Suprapubic skin (tissue), 4 donors: ENCODE measurements at regions not wholly inside any gene's neighbourhood (a gene's known extent, or its start where the extent isn't known, plus 50 kb on each side); places are given as distances from the start of the nearest gene placed in this dataset.

ENCODE experiments used
- DNase-seq, 2 donors: peaks; one replicate each; pipeline ENCODE4 v3.0.0-alpha.2; 2019; ENCODE audit warnings: low spot score in 2 of 2
- H3K27ac ChIP-seq: fragments of 200-600 bp; sonication (generic); one replicate; pipeline ENCODE4 v1.5.1; 2019
- H3K27me3 ChIP-seq: fragments of 200-600 bp; sonication (generic); one replicate; pipeline ENCODE4 v1.5.1; 2019
- H3K36me3 ChIP-seq: fragments of 200-600 bp; sonication (generic); one replicate; pipeline ENCODE4 v1.5.1; 2019
- H3K4me1 ChIP-seq: fragments of 200-600 bp; sonication (generic); one replicate; pipeline ENCODE4 v1.5.1; 2019
- H3K4me3 ChIP-seq: fragments of 200-600 bp; sonication (generic); one replicate; pipeline ENCODE4 v1.5.1; 2019; ENCODE audit warnings: mild to moderate bottlenecking
- H3K9me3 ChIP-seq: fragments of 200-600 bp; sonication (generic); one replicate; pipeline ENCODE4 v1.5.1; 2019
- CTCF ChIP-seq, 2 donors: fragments of 200-600 bp in 1 of 2; fragments of 450-650 bp in 1 of 2; sonication (generic) in 1 of 2; IDR thresholded peaks; one replicate each; pipeline ENCODE4 v1.5.1; 2016 to 2019; ENCODE audit warnings: antibody characterized with exemption in 2 of 2, mild to moderate bottlenecking in 1 of 2, moderate library complexity in 1 of 2
- EP300 ChIP-seq: sonication (generic); formaldehyde crosslinking; IDR thresholded peaks from one replicate; pipeline ENCODE4 v1.6.1; 2017; ENCODE audit warnings: antibody characterized with exemption
- POLR2A ChIP-seq, 2 donors: fragments of 450-650 bp; IDR thresholded peaks; one replicate each; pipeline ENCODE4 v1.6.1; 2017; ENCODE audit warnings: antibody characterized with exemption in 2 of 2, mild to moderate bottlenecking in 2 of 2, moderate library complexity in 2 of 2
- POLR2AphosphoS5 ChIP-seq, 3 donors: sonication (generic); formaldehyde crosslinking; IDR thresholded peaks; one replicate each; pipeline ENCODE4 v1.6.1; 2017; ENCODE audit warnings: antibody characterized with exemption in 3 of 3
- WGBS: methylation state at CpG from one replicate; pipeline ENCODE4 v1.1.5; 2018; 5-methylcytosine and 5-hydroxymethylcytosine counted together

DNA sequence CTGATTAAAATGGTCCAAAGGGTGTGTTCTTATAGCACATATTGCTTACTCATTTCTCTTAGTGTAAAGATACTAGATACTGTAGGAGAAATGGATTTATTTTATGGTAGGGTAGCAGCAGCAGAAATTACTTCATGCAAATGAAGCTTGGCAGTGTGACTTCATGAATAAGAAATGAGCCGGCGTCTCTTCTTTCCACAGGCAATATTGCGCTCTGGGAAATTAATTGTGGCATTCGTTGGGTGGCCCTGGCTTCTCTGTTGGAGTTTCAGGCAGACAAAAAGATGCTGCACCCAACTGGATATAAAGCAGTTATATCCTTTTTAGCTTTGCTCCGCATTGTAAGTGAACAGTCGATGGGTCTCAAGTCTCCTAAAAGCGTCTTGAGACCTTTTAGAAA, 211.0 kb upstream of the NAV2 start:
- Histone ChIP-seq H3K36me3 (no peaks in the 10 kb centered on the region), H3K27me3 (no peaks in the 10 kb centered on the region), H3K4me1 (no peaks in the 10 kb centered on the region), H3K27ac (no peak overlapping the region), H3K9me3 (no peaks in the 10 kb centered on the region), H3K4me3 (no peak overlapping the region)
- DNase-seq, result no peak
- TF ChIP-seq CTCF (IDR thresholded peaks at IDR 0.05), result no peak
- TF ChIP-seq POLR2A (IDR thresholded peaks at IDR 0.05), result no peak
- no peak for TF ChIP-seq EP300
- TF ChIP-seq POLR2AphosphoS5 (IDR thresholded peaks at IDR 0.05), result no peak
- WGBS, result 84% methylated on average over 7 of the region's 7 CpGs

DNA sequence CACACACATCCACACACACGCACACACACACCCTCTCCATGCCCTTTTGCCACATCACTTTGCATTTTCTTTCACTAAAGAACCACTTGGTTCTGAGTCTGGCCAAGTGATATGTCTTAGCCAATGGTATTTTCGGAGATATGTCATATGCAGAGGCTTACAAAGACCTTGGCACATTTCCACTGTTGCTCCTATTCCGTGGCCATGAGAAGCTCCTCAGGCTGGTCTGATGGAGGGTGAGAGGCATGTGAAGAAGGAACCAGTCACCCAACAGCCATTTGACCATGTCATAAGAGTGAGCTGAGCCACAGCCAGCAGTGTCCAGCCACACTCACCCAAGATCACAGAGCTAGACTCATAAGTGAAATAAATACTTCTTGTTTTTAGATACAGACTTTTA, 212.6 kb upstream of the NAV2 start:
- Histone ChIP-seq H3K36me3 (no peaks in the 10 kb centered on the region), H3K4me1 (no peaks in the 10 kb centered on the region), H3K9me3 (no peaks in the 10 kb centered on the region), H3K27ac (no peak overlapping the region), H3K4me3 (no peak overlapping the region), H3K27me3 (no peaks in the 10 kb centered on the region)
- 80% methylated on average over 3 of the region's 3 CpGs for WGBS
- DNase-seq, result no peak
- no peak for TF ChIP-seq EP300
- TF ChIP-seq POLR2AphosphoS5 (IDR thresholded peaks at IDR 0.05), result no peak

- 39% methylated on average over 4 of the region's 4 CpGs for WGBS
- H3K27me3 ChIP-seq, result no peaks in the 10 kb centered on the region
- no peak overlapping the region for H3K4me3 ChIP-seq
- no peak overlapping the region for H3K27ac ChIP-seq
- no peaks in the 10 kb centered on the region for H3K4me1 ChIP-seq
- H3K9me3 ChIP-seq, result no peaks in the 10 kb centered on the region
- no peak for DNase-seq
- H3K36me3 ChIP-seq, result no peaks in the 10 kb centered on the region
- TF ChIP-seq CTCF (IDR thresholded peaks at IDR 0.05), result no peak
- no peak for TF ChIP-seq EP300
- no peak for TF ChIP-seq POLR2AphosphoS5 (IDR thresholded peaks at IDR 0.05)
- TF ChIP-seq POLR2A (IDR thresholded peaks at IDR 0.05), result no peak
These were observed 213.5 kb upstream of the NAV2 start for GRCh38 chr11:19499026-19499669.

DNA sequence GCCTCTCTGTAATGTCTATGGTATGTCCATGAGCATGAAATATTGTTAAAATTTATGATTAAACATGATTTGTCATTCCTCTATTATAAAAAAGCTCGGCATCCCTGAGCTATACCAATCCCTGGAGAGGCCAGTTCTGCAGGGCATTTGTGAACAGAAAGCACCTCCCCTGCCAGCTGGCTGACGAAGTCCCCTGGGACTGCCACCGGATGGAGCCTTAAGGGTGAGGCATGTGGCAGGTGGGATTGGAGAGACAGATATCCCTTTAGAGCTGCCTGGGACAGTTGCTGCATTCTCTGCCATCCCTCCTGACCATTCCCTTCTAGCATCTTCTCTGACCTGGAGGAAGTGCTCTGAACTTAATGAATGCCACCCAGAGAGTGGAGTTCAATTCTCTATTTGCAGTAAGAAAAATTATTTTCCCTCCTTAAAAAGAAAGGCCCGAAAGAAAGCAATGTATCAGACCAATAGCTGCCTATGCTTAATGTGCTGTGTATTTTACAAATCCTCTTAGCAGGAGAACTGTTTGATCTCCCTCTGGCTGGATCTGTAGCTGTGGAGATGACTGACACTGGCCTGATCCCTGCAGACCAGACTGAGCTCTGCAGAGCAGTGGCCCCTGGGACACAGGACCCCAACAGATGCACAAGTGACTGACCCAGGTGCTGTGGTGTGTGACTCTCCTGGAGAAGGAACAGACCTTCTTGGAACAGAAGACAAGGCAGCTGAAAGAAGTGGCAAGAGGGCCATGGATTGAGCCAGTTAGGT, 219.0 kb upstream of the NAV2 start:
- WGBS, result 63% methylated on average over 4 of the region's 4 CpGs
- no peak for DNase-seq
- H3K27me3 ChIP-seq, result no peaks in the 10 kb centered on the region
- no peak overlapping the region for H3K4me3 ChIP-seq
- no peaks in the 10 kb centered on the region for H3K4me1 ChIP-seq
- H3K36me3 ChIP-seq, result no peaks in the 10 kb centered on the region
- H3K9me3 ChIP-seq, result no peaks in the 10 kb centered on the region
- TF ChIP-seq CTCF (IDR thresholded peaks at IDR 0.05) (no peak), EP300 (no peak), POLR2A (IDR thresholded peaks at IDR 0.05) (no peak), POLR2AphosphoS5 (IDR thresholded peaks at IDR 0.05) (no peak)
- H3K27ac ChIP-seq, result no peak overlapping the region

GRCh38 chr11:19482319-19483100, 230.1 kb upstream of the NAV2 start:
- WGBS, result 75% methylated on average over 6 of the region's 6 CpGs
- Histone ChIP-seq H3K9me3 (no peaks in the 10 kb centered on the region), H3K4me3 (no peak overlapping the region), H3K36me3 (no peaks in the 10 kb centered on the region), H3K4me1 (no peaks in the 10 kb centered on the region), H3K27ac (no peak overlapping the region), H3K27me3 (peaks cover 14% of the 10 kb centered on the region)
- no peak for DNase-seq
- TF ChIP-seq POLR2AphosphoS5 (IDR thresholded peaks at IDR 0.05), result no peak
- TF ChIP-seq EP300, result no peak
- TF ChIP-seq CTCF (IDR thresholded peaks at IDR 0.05), result no peak
- no peak for TF ChIP-seq POLR2A (IDR thresholded peaks at IDR 0.05)
